DND-41 (cell line): ENCODE measurements at regions not wholly inside any gene's neighbourhood (a gene's known extent, or its start where the extent isn't known, plus 50 kb on each side); places are given as distances from the start of the nearest gene placed in this dataset.

Source experiments
- ATAC-seq: fragments of 200-7000 bp; cut with Tn5 transposase; 3 replicates; pipeline ENCODE4 v1.9.1; 2021; ENCODE audit warnings: low read depth; ENCODE audit not compliant: insufficient read depth
- DNase-seq: peaks from one replicate; pipeline ENCODE4 v3.0.0-alpha.2; 2020
- H2AFZ ChIP-seq: 2 replicates; pipeline ENCODE4 v1.6.0; 2012; ENCODE audit warnings: low read depth, low read length
- H3K27ac ChIP-seq: 2 replicates; pipeline ENCODE4 v1.5.1; 2012; ENCODE audit warnings: low read length, inconsistent platforms
- H3K27me3 ChIP-seq: fragments of 200-600 bp; sonication (generic); 2 replicates; pipeline ENCODE4 v1.6.0; 2012; ENCODE audit warnings: low read length, mild to moderate bottlenecking, inconsistent platforms; ENCODE audit not compliant: insufficient read depth, poor library complexity
- H3K36me3 ChIP-seq: 2 replicates; pipeline ENCODE4 v1.5.1; 2012; ENCODE audit warnings: low read length, inconsistent platforms; ENCODE audit not compliant: insufficient read depth
- H3K4me1 ChIP-seq: 2 replicates; pipeline ENCODE4 v1.5.1; 2012; ENCODE audit warnings: mild to moderate bottlenecking, low read length; ENCODE audit not compliant: insufficient read depth
- H3K4me2 ChIP-seq: 2 replicates; pipeline ENCODE4 v1.6.0; 2012; ENCODE audit warnings: mild to moderate bottlenecking, moderate library complexity, low read length, inconsistent platforms; ENCODE audit not compliant: insufficient read depth
- H3K4me3 ChIP-seq, 2 experiments: fragments of 200-600 bp in 1 of 2; shearing (Covaris generic) in 1 of 2; 2 replicates each; pipeline ENCODE4 v1.5.1; 2012 to 2016; ENCODE audit warnings: inconsistent platforms in 2 of 2, low read length in 2 of 2, mild to moderate bottlenecking in 2 of 2, low read depth in 1 of 2, moderate library complexity in 1 of 2
- H3K79me2 ChIP-seq: 2 replicates; pipeline ENCODE4 v1.6.0; 2012; ENCODE audit warnings: low read length, inconsistent platforms; ENCODE audit not compliant: insufficient read depth
- H3K9ac ChIP-seq: 2 replicates; pipeline ENCODE4 v1.6.0; 2012; ENCODE audit warnings: low read depth, mild to moderate bottlenecking, inconsistent platforms, low read length, moderate library complexity
- H3K9me3 ChIP-seq: 2 replicates; pipeline ENCODE4 v1.5.1; 2012; ENCODE audit warnings: low read length, moderate library complexity, mild to moderate bottlenecking, inconsistent platforms; ENCODE audit not compliant: insufficient read depth, severe bottlenecking
- H4K20me1 ChIP-seq: 2 replicates; pipeline ENCODE4 v1.6.0; 2012; ENCODE audit warnings: low read length; ENCODE audit not compliant: insufficient read depth
- CTCF ChIP-seq: IDR thresholded peaks from 2 replicates; pipeline ENCODE4 v1.5.1; 2012; ENCODE audit warnings: borderline replicate concordance, low read length, moderate library complexity, mild to moderate bottlenecking; ENCODE audit not compliant: poor library complexity, severe bottlenecking; ENCODE audit errors: extremely low read depth
- EZH2 ChIP-seq: IDR thresholded peaks from 3 replicates; pipeline ENCODE4 v1.6.1; 2012; ENCODE audit warnings: borderline replicate concordance, low read depth, mild to moderate bottlenecking, moderate library complexity, low read length, inconsistent platforms; ENCODE audit not compliant: severe bottlenecking

- Histone ChIP-seq H3K79me2 (no peaks in the 10 kb centered on the region), H2AFZ (no peak overlapping the region), H3K36me3 (no peaks in the 10 kb centered on the region), H3K4me1 (no peaks in the 10 kb centered on the region), H3K27ac (no peak overlapping the region), H3K9ac (no peak overlapping the region), H3K9me3 (no peaks in the 10 kb centered on the region), H3K4me2 (no peak overlapping the region), H3K4me3 (no peak overlapping the region), H3K27me3 (no peaks in the 10 kb centered on the region), H4K20me1 (no peaks in the 10 kb centered on the region)
- TF ChIP-seq CTCF (no peak), EZH2 (no peak)
- ATAC-seq (no peak), DNase-seq (no peak)
Observed at GRCh38 chr4:84341559-84341958, 157.5 kb downstream of the NKX6-1 start.

DNA sequence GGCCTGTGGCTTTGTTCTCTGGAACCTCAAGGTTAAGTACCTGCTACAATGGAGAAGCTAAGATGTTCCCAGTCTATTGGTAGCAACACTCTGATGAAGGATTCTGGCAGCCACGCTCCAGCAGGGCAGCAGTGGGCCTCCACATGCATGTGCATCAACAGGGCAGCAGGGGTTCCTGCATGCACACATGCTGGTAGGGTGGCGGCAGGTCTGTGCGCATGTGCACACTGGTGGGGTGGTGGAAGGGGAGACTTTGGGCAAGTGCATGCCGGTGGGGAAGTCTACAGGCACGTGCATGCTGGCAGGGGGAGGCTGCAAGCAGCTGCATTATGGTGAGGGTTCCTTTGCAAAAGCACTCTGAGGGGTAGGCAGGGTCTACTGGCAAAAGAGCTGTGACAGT, 160.7 kb downstream of the NKX6-1 start:
- Histone ChIP-seq H3K27me3 (no peaks in the 10 kb centered on the region), H3K9ac (no peak overlapping the region), H3K36me3 (no peaks in the 10 kb centered on the region), H3K79me2 (no peaks in the 10 kb centered on the region), H2AFZ (no peak overlapping the region), H3K4me2 (no peak overlapping the region), H3K27ac (no peak overlapping the region), H3K4me3 (no peak overlapping the region), H3K9me3 (no peaks in the 10 kb centered on the region), H4K20me1 (no peaks in the 10 kb centered on the region), H3K4me1 (no peaks in the 10 kb centered on the region)
- TF ChIP-seq EZH2 (no peak), CTCF (no peak)
- ATAC-seq (no peak), DNase-seq (no peak)

GRCh38 chr4:84336964-84337705, 162.0 kb downstream of the NKX6-1 start:
- TF ChIP-seq CTCF (no peak), EZH2 (no peak)
- Histone ChIP-seq H3K9ac (no peak overlapping the region), H3K27me3 (no peaks in the 10 kb centered on the region), H4K20me1 (no peaks in the 10 kb centered on the region), H3K4me3 (no peak overlapping the region), H3K79me2 (no peaks in the 10 kb centered on the region), H3K4me1 (no peaks in the 10 kb centered on the region), H3K27ac (no peak overlapping the region), H3K4me2 (no peak overlapping the region), H2AFZ (no peak overlapping the region), H3K9me3 (no peaks in the 10 kb centered on the region), H3K36me3 (no peaks in the 10 kb centered on the region)
- no peak for DNase-seq
- no peak for ATAC-seq

- H3K27ac ChIP-seq = no peak overlapping the region
- no peaks in the 10 kb centered on the region for H3K4me1 ChIP-seq
- no peaks in the 10 kb centered on the region for H4K20me1 ChIP-seq
- TF ChIP-seq CTCF = no peak
- no peak for TF ChIP-seq EZH2
- no peaks in the 10 kb centered on the region for H3K79me2 ChIP-seq
- no peak overlapping the region for H2AFZ ChIP-seq
- H3K9me3 ChIP-seq = no peaks in the 10 kb centered on the region
- H3K9ac ChIP-seq = no peak overlapping the region
- no peak for ATAC-seq
- H3K36me3 ChIP-seq = no peaks in the 10 kb centered on the region
- H3K27me3 ChIP-seq = no peaks in the 10 kb centered on the region
- DNase-seq = no peak
- no peak overlapping the region for H3K4me3 ChIP-seq
- H3K4me2 ChIP-seq = no peak overlapping the region
Observed at GRCh38 chr4:84327526-84327925, 171.6 kb downstream of the NKX6-1 start.
